OCI-M2 (cell line): ENCODE measurements at regions not wholly inside any gene's neighbourhood (a gene's known extent, or its start where the extent isn't known, plus 50 kb on each side); places are given as distances from the start of the nearest gene placed in this dataset.
"Not testable (repeated sequence)": the region's sequence is repeated elsewhere in the genome, so short reads cannot be mapped to it uniquely, and the experiment has no call there.

ENCODE experiments used
- DNase-seq: peaks from one replicate; lab custom pipeline; 2025; ENCODE audit not compliant: unreplicated experiment; lab: John Stamatoyannopoulos, UW

DNA sequence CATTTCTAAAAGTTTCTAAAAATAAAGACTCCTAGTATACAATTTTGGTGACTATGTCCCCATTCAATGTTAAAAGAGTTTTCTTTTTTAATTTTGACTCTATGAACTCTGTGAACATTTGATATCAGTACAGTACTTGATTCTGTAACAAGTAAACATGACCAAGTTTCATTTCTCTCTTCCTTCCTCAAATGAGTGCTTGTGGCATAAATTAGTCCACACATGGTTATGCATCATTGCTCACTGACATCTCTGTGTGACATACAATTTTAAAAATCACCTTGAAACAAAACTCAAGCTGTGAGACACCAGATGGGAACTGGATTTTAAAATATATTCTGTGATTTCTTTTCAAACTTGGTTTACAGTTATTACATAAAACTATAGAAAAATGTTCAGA lies 253.9 kb upstream of the MDGA2 start:
- DNase-seq = no peak

DNA sequence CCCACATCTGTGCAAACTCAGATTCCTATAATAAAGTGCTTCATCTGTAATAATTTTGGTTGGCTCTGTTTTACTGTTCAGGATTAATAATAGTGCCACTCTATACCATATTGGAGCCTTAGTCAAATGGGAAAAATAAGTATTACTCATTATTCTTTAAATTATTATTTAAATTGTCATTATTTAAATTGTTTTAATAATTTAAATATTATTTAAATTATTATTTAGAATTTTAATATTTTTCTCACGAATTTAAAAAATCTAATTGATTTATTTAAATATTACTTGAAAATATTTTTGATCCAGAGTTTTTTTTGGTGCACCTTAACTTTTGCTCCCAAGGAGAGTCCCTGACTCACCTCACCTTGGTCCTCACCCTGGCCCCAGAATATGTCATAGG lies 245.7 kb upstream of the MDGA2 start:
- no peak for DNase-seq

DNA sequence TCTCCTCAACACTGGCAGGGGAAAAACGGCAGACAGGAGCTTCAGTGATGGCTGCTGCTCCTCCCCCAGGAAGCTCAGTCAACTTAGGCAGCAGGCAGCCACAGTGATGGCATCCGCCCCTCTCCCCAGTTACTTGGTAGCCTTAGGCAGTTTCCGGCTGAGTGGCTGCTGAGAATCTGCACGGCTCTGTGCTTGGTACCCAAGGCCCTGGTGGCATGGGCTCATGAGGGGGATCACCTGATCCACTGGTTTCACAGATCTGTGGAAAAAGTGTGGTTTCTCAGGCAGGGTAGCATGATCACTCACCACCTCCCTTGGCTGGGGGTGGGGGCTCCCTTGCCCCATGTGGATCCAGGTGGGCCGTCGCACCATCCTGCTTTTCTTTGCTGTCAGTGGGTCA lies 244.6 kb upstream of the MDGA2 start:
- no peak for DNase-seq

DNA sequence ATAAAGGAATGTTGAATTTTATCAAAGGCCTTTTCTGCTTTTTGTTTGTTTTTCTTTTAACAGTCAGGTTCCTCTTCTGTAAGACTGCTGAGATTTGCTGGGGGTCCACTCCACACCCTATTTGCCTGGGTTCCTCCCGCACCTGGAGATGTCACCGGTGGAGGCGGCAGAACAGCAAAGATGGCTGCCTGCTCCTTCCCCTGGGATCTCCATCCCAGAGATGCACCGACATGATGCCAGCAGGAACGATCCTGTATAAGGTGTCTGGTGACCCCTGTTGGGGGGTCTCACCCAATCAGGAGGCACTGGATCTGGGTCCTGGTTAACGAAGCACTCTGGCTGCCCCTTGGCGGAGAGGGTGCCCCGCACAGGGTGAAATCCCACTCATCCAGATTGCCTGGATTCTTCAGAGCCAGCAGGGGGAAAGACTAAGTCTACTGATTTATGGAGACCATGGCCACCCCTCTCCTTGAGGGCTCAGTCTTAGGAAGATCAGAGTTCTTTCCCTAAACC lies 244.0 kb upstream of the MDGA2 start:
- DNase-seq = no peak

DNA sequence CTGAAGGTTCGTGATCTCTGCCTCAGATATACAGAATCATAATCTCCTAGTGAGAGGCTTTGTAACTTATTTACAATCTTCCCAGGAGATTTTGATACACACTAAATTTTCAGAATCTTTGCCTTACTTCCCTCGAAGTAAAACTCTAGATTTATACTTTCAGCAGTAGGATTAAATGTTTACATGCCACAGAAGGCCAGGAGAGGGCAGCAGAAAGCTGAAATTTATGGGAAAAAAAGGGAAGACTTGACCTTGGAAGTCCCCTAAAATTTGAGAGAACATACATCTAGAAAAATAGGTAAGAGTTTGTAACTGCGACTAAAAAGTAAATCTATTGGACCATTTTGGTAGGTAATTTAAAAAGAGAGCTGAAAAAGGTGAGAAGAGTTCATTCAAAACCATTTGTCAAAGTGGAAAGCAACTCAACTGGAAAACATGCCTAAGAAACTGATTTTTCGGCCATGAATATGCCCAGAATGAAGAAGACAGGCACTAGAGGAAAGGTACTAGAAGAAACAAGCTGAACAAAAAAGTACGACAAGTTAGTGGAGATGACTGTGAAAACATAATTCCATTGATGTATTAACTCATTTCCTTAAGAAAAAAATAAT lies 242.0 kb upstream of the MDGA2 start:
- DNase-seq = no peak

DNA sequence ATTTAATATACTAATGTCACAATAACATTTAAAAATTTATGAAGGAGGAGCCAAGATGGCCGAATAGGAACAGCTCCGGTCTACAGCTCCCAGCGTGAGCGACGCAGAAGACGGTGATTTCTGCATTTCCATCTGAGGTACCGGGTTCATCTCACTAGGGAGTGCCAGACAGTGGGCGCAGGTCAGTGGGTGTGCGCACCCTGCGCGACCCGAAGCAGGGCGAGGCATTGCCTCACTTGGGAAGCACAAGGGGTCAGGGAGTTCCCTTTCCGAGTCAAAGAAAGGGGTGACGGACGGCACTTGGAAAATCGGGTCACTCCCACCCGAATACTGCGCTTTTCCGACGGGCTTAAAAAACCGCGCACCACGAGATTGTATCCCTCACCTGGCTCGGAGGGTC lies 225.7 kb upstream of the MDGA2 start:
- DNase-seq = not testable (repeated sequence)

DNA sequence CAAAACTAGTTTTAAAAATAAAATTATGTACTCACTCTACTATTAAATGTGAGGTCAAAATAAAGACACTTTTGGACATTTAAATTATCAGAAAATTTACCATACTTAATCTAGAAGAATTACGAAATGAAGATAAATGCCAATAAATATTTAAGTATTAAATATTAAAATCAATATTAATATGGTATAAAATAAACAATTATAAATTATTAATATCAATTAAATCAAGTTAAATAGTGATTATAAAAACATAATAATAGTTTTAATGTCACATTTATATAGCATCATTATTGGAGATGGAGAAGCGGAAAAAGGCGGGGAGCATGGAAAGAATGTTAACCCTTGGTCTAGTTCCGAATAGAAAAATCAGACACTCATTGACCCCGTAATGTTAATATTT lies 224.3 kb upstream of the MDGA2 start:
- DNase-seq = no peak

DNA sequence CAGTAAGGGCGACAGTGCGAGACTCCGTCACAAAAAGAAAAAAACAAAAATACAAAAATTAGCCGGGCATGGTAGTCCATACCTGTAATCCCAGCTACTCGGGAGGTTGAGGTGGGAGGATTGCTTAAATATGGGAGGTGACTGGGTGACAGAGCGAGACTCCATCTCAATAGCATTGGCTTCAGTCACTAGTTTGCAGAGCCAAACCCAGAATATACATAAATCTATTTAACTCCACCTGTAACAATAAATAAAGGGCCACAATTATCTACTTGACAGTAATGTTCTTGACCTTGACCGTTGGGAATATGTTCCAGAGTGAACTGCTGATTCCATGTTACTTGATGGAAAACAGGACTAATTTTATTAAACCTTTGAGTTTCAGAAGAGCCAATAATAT lies 198.9 kb upstream of the MDGA2 start:
- no peak for DNase-seq

DNA sequence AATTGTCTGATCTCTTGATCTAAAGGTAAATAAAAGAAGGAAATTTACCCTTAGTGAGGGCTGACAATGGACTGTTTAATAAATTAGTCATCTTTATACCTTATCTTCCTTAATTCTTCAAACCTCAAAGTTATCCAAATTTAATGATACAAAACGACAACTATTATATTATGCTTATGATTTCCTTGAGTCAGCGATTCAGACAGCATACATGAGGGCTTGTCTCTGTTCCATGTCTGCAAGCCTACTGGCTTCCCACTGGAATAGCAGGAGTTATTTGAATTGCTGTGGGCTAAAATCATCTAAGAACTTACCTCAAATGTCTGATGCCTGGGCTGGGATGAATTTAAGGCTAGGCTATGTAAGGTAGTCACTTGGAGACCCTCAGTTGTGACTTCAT lies 197.2 kb upstream of the MDGA2 start:
- DNase-seq = no peak

DNA sequence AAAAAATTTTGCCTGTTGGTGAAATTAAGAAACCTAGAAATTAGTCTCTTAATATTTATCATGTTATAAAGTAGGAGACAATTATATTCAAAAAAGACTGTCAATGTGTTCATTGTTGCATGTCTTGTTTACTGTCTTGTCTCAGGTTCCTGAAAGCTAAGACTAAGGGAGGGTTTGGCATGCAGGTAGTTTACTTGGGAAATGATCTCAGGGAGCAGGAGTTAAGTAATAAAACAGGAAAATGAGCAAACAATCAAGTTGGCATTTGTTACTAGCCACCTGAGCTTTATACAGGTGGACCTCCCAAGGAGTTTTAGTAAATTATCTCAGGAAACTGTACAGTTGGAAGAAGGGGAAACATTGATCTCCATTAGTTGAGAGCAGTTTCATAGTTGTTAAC lies 188.0 kb upstream of the MDGA2 start:
- no peak for DNase-seq

DNA sequence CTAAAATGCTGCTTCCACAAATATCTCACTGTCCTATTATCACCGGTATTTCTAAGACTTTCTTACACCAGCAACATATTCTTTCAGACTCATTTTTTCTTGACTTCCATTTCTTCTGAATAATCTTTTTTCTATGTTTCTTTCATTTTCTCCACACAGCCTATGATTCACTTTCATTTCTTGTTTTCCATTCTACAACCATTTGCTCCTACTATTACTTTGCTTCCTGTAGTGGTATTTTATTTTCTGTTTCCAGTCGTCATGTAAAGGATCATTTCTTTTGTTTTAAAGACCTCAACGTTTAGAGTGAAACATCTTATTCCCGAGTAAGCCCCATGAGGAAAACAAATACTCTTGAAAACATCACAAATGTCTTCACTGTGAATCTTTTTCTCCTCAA lies 182.2 kb upstream of the MDGA2 start:
- no peak for DNase-seq

DNA sequence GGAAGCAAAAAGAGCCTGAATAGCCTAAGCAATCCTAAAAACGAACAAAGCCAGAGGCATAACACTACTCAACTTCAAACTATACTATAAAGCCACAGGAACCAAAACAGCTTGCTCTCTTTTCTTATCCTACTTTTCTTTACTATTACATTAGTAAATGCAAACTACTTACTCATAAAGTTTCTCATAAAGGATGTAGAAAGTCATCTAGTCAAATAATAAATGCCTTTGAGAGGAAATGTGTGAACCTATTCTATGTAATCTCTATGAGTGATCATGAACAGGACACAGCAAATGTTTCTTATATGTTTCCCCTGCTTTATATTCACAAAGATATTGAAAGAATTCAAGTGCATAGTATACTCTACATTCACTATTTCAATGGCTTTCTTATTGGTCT lies 176.9 kb upstream of the MDGA2 start:
- DNase-seq = no peak

DNA sequence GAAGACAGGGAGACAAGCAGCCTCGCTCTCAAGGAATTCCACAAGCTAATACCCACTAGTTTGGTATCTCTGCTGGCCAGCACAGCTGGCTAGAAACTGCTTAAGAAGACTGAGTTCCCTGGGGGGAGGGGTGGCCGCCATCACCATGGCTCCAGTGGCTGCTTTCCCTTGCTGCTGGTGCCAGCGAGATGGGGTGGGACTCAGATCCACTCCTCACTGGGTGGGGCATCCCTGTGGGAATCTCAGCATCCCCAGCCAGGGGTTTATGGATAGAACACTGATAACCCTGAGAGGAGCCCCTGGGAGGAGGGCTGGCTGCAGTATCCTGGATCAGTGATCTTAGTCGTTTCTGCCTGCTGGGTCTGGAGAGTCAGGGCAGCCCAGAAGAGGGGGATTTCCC lies 170.6 kb upstream of the MDGA2 start:
- DNase-seq = no peak

DNA sequence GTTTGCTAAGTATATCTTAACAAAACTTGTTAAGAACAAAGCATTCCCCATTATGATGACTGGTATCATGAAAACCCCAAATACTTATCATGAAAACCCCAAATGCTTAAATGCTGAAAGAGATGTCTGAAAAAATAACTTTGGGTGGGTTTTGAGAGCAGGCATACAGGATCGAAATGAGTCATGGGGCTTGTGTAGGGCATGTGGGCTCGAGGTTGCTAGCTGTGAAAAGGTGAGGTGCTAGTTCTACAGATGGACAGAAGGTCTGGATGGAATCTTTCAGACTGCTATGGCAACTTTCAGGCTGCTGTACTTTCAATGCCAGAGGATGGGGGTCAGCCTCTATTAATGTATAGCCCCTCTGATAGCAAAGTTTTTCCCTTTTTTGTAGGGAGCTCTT lies 167.8 kb upstream of the MDGA2 start:
- DNase-seq = no peak

DNA sequence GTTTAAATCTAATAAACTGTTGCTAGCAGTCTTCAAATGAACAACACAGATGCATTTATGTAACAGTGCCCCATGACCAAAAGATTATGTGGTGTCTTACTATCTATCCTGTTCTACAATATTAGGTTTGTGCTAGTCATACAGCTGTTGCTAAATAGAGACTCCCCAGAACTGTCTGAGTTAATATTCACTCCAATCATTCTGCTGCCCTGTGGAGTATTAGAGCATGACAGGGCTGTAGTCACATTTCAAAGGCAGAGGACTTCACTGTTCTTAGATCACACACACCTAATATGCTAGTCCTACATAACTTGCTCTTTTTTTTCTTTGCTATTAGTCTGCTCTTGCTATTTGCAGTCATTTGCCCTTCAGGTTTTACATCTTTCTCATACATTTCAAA lies 157.6 kb upstream of the MDGA2 start:
- DNase-seq = no peak

DNA sequence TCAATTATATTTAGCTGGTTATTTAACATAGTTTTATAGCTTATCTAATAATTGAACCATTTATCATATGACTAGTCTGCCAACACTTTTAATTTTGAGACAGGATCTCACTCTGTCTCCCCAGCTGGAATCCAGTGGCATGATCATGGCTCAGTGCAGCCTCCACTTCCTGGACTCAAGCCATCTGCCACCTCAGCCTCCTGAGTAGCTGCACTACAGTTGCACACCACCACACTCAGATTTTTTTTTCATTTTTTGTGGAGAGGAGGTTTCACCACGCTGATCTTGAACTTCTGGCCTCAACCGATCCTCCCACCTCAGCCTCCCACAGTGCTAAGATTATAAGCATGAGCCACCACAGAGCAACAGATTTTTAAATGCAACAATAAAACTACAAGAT lies 151.4 kb upstream of the MDGA2 start:
- no peak for DNase-seq

DNA sequence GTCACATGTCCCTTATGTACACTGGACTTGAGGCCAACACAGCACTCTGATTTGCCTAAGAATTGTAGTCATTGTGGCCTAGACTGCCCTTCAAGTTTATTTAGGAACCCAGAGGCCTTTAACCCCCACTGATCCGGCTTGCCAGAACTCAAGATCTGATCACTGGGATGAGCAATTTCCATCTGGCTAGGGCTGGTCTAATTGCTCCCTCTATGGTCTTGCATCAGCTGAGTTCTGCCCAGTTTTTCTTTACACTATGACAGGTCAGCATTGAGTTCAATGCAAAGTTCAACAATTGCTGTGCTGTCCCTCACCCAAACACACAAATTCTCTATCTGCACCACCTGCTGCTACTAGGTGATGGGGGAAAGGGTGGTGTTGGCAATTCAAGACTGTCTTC lies 146.9 kb upstream of the MDGA2 start:
- no peak for DNase-seq

DNA sequence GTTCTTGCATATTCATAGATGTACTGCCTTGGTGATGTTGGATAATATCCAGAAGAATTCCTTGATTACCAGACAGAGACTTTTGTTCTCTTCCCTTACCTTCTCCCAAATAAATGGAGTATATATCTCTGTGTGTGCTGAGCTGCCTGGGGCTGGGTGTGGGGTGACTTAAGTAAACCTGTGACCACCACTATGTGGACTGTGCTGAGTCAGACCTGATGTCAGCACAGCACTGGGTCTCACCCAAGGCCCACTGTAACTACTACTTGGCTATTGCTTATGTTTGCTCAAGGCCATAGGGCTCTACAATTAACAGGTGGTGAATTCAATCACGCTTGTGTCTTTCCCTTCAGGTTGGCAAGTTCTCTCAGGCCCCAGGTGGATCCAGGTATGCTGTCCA lies 145.7 kb upstream of the MDGA2 start:
- no peak for DNase-seq

DNA sequence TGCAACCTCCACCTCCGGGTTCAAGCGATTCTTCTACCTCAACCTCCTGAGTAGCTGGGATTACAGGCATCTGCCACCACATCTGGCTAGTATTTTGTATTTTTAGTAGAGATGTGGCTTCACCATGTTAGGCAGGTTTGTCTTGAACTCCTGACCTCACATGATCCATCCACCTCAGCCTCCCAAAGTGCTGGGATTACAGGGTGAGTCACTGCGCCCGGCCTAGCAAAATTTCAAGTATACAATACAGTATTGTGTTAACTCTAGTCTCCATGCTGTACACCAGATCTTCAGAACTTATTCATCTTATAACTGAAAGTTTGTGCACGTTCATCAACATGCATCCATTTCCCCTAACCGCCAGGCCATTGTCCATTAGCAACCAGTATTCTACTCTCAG lies 115.1 kb upstream of the MDGA2 start:
- no peak for DNase-seq

DNA sequence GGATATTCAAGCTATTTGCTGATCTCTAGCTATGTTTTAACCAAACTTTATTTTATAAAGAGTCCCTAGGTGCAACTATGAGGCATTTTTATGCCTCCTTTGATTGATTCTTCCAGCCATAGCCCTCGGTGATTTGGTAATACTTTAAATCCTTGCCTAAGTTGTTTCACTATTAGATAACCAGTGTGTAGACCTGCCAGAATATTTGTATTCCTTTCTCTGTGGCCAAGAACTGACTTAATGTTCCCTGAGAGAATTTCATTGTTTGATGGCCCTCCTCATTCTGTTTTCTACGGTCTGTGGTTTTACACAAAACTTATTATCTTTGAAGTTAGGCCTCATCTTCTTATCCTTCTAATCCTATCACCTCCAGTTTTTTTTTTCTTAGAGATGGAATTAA lies 109.7 kb upstream of the MDGA2 start:
- no peak for DNase-seq

DNA sequence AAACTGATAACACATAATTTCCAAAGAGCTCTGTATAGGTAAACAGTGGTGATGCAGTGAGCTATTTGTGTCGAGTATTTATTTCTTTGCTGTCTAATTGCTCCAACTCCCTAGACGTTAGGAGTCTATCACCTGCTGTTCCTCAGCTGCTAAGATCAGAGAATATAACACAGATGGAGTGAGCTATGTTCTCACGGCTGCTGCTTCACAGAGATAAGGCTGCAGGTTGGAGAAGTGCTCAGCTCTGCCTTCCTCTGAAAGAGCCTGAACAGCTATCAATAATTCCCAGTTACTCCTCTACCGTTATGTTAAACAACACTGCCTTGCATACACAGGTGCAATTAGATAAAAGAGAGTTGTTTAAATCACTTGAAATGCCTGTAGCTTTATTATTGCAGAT lies 103.2 kb upstream of the MDGA2 start:
- DNase-seq = peak; percentile 21

DNA sequence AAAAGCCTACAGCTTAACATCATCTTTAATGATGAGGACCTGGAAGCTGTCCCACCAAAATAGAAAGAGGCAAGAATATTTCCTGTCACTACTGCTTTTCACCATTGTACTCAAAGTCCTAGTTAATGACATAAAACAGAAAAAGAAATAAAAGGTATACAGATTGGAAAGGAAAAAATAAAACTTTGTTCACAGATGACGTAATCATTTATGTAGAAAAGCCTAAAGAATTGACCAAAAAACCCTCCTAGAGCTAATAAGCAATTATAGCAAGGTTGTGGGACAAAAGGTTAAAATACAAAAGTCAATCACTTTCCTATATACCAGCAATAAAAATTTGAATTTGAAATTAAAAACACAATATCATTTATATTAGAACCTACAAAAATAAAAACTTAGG lies 97.2 kb upstream of the MDGA2 start:
- DNase-seq = no peak

DNA sequence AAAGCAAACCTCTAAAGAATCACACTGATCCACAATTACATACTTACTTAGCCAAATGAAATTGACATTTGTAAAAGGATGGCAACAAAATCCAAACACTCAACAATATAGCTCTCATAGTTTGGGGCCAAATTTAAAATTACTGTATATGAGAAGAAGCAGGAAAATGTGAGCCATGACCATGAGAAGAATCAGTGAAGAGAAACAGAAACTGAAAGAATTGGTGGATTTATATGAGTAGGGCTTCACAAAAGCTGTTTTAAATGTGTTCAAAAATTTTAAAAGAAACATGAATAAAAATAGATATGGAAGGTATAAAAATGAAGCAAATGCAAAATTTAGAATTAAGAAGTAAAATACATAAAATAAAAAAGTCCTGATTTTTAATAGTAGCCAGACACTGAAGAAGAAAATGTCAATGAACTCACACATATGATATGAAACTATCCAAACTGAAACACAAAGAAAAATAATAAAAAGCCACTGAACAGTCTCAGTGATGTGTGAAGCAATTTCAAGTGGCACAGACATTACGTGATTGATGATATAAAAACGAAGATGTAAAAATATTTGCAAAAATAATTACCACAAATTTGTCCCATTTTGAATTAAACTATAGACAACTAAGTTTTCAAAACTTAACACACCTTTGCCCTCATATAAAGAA lies 87.9 kb upstream of the MDGA2 start:
- no peak for DNase-seq
